ENCODE measurements at regions not wholly inside any gene's neighbourhood (a gene's known extent, or its start where the extent isn't known, plus 50 kb on each side); places are given as distances from the start of the nearest gene placed in this dataset.

- Mint-ChIP-seq H3K27ac (no peak overlapping the region), H3K9me3 (ENCODE audit: insufficient read depth) (no peaks in the 10 kb centered on the region), H3K4me1 (no peaks in the 10 kb centered on the region), H3K4me3 (no peak overlapping the region), H3K27me3 (no peaks in the 10 kb centered on the region)
- Histone ChIP-seq H3K79me2 (ENCODE audit: control insufficient read depth, insufficient read depth, low read length) (no peaks in the 10 kb centered on the region), H4K20me1 (ENCODE audit: control insufficient read depth, insufficient read depth, low read length, poor library complexity, severe bottlenecking) (no peaks in the 10 kb centered on the region), H3K4me2 (replicated peaks; ENCODE audit: low read depth, low read length, poor library complexity, severe bottlenecking) (no peak overlapping the region), H3K4me3 (ENCODE audit: control extremely low read depth in 1 of 5, extremely low read depth in 1 of 5, insufficient read depth in 1 of 5, low read depth in 2 of 5, low read length in 4 of 5) (no peak overlapping the region), H3K9ac (ENCODE audit: low read length) (no peak overlapping the region), H3K4me1 (ENCODE audit: control insufficient read depth in 2 of 2, insufficient read depth in 2 of 2, low read length in 2 of 2) (no peaks in the 10 kb centered on the region), H3K36me3 (replicated peaks in 1 of 2; ENCODE audit: control extremely low read depth in 1 of 2, control insufficient read depth in 1 of 2, extremely low read depth in 1 of 2, insufficient read depth in 2 of 2, low read length in 1 of 2) (no peaks in the 10 kb centered on the region), H3K27me3 (replicated peaks in 1 of 4; ENCODE audit: control extremely low read depth in 1 of 4, control insufficient read depth in 3 of 4, insufficient read depth in 4 of 4, low read length in 3 of 4) (no peaks in the 10 kb centered on the region), H3K9me3 (ENCODE audit: control extremely low read depth in 1 of 3, control insufficient read depth in 2 of 3, insufficient read depth in 1 of 3, low read length in 2 of 3) (no peaks in the 10 kb centered on the region), H3K27ac (ENCODE audit: low read length in 2 of 2) (no peak overlapping the region), H2AFZ (ENCODE audit: insufficient read depth, low read depth, low read length, poor library complexity, severe bottlenecking) (no peak overlapping the region)
- ATAC-seq (ENCODE audit: low read depth) (no peak), DNase-seq (no peak)
- intact Hi-C loops (cut with micrococcal nuclease) = no loop called here
- ChIA-PET POLR2A (no interaction called here), CTCF (no interaction called here)
- TF ChIP-seq, protein P1, sequence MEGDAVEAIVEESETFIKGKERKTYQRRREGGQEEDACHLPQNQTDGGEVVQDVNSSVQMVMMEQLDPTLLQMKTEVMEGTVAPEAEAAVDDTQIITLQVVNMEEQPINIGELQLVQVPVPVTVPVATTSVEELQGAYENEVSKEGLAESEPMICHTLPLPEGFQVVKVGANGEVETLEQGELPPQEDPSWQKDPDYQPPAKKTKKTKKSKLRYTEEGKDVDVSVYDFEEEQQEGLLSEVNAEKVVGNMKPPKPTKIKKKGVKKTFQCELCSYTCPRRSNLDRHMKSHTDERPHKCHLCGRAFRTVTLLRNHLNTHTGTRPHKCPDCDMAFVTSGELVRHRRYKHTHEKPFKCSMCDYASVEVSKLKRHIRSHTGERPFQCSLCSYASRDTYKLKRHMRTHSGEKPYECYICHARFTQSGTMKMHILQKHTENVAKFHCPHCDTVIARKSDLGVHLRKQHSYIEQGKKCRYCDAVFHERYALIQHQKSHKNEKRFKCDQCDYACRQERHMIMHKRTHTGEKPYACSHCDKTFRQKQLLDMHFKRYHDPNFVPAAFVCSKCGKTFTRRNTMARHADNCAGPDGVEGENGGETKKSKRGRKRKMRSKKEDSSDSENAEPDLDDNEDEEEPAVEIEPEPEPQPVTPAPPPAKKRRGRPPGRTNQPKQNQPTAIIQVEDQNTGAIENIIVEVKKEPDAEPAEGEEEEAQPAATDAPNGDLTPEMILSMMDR (IDR thresholded peaks at IDR 0.05) = no peak
- no peak for TF ChIP-seq EZH2 (IDR thresholded peaks at IDR 0.05; ENCODE audit: borderline replicate concordance, insufficient read depth, low read depth, low read length, poor library complexity, severe bottlenecking)
These were observed 129.8 kb downstream of the FOXG1 start for GRCh38 chr14:28896337-28896736.

- intact Hi-C loops (cut with micrococcal nuclease) = no loop called here
- Histone ChIP-seq H3K27me3 (replicated peaks in 1 of 4; ENCODE audit: control extremely low read depth in 1 of 4, control insufficient read depth in 3 of 4, insufficient read depth in 4 of 4, low read length in 3 of 4) (no peaks in the 10 kb centered on the region), H2AFZ (ENCODE audit: insufficient read depth, low read depth, low read length, poor library complexity, severe bottlenecking) (no peak overlapping the region), H3K9me3 (ENCODE audit: control extremely low read depth in 1 of 3, control insufficient read depth in 2 of 3, insufficient read depth in 1 of 3, low read length in 2 of 3) (no peaks in the 10 kb centered on the region), H3K4me3 (ENCODE audit: control extremely low read depth in 1 of 5, extremely low read depth in 1 of 5, insufficient read depth in 1 of 5, low read depth in 2 of 5, low read length in 4 of 5) (no peak overlapping the region), H3K9ac (ENCODE audit: low read length) (no peak overlapping the region), H3K27ac (ENCODE audit: low read length in 2 of 2) (no peak overlapping the region), H3K79me2 (ENCODE audit: control insufficient read depth, insufficient read depth, low read length) (no peaks in the 10 kb centered on the region), H3K36me3 (replicated peaks in 1 of 2; ENCODE audit: control extremely low read depth in 1 of 2, control insufficient read depth in 1 of 2, extremely low read depth in 1 of 2, insufficient read depth in 2 of 2, low read length in 1 of 2) (no peaks in the 10 kb centered on the region), H3K4me2 (replicated peaks; ENCODE audit: low read depth, low read length, poor library complexity, severe bottlenecking) (no peak overlapping the region), H4K20me1 (ENCODE audit: control insufficient read depth, insufficient read depth, low read length, poor library complexity, severe bottlenecking) (no peaks in the 10 kb centered on the region), H3K4me1 (ENCODE audit: control insufficient read depth in 2 of 2, insufficient read depth in 2 of 2, low read length in 2 of 2) (no peaks in the 10 kb centered on the region)
- H3K27me3 Mint-ChIP-seq = no peaks in the 10 kb centered on the region
- ATAC-seq (ENCODE audit: low read depth) (no peak), DNase-seq (no peak)
- no peaks in the 10 kb centered on the region for H3K4me1 Mint-ChIP-seq
- no CpG with 5 or more reads among the region's 1 CpG for WGBS (ENCODE audit: insufficient coverage)
- ChIA-PET CTCF (no interaction called here), POLR2A (no interaction called here)
- TF ChIP-seq, protein P1 (IDR thresholded peaks at IDR 0.05) = no peak
- TF ChIP-seq EZH2 (IDR thresholded peaks at IDR 0.05; ENCODE audit: borderline replicate concordance, insufficient read depth, low read depth, low read length, poor library complexity, severe bottlenecking) = no peak
- no peaks in the 10 kb centered on the region for H3K9me3 Mint-ChIP-seq (ENCODE audit: insufficient read depth)
- H3K4me3 Mint-ChIP-seq = no peak overlapping the region
- H3K27ac Mint-ChIP-seq = no peak overlapping the region
These were observed 135.0 kb downstream of the FOXG1 start for GRCh38 chr14:28901631-28902030.

All from B cell (primary cell).